ENCODE measurements at regions not wholly inside any gene's neighbourhood (a gene's known extent, or its start where the extent isn't known, plus 50 kb on each side); places are given as distances from the start of the nearest gene placed in this dataset.
"Not testable (repeated sequence)": the region's sequence is repeated elsewhere in the genome, so short reads cannot be mapped to it uniquely, and the experiment has no call there.

GRCh38 chr5:53790026-53790425 lies 229.6 kb downstream of the NDUFS4 start:
- CTCF ChIA-PET = no interaction called here
- TF ChIP-seq FOXA1 (IDR thresholded peaks at IDR 0.05) (no peak), HDGF (IDR thresholded peaks at IDR 0.05; ENCODE audit: borderline replicate concordance) (no peak), ZNF384 (IDR thresholded peaks at IDR 0.05) (no peak), TARDBP (IDR thresholded peaks at IDR 0.05) (no peak), L3MBTL2 (conservative IDR thresholded peaks at IDR 0.05) (no peak), FOXK2 (IDR thresholded peaks at IDR 0.05) (no peak), LEF1 (IDR thresholded peaks at IDR 0.05; ENCODE audit: borderline replicate concordance) (no peak), PKNOX1 (IDR thresholded peaks at IDR 0.05) (no peak), SP1 (IDR thresholded peaks at IDR 0.05) (no peak), CTBP1 (IDR thresholded peaks at IDR 0.05; ENCODE audit: borderline replicate concordance) (no peak), BHLHE40 (IDR thresholded peaks at IDR 0.05; ENCODE audit: borderline replicate concordance) (no peak), NFRKB (IDR thresholded peaks at IDR 0.05) (no peak), SUZ12 (IDR thresholded peaks at IDR 0.05) (no peak), FOXM1 (IDR thresholded peaks at IDR 0.05; ENCODE audit: borderline replicate concordance) (no peak), ARNT (IDR thresholded peaks at IDR 0.05) (no peak), ELF4 (IDR thresholded peaks at IDR 0.05) (no peak)
- no peak for DNase-seq (ENCODE audit: extremely low spot score)
- POLR2A ChIA-PET = no interaction called here

- POLR2A ChIA-PET = no interaction called here
- TF ChIP-seq ZNF384 (IDR thresholded peaks at IDR 0.05) (no peak), FOXM1 (IDR thresholded peaks at IDR 0.05; ENCODE audit: borderline replicate concordance) (no peak), FOXA1 (IDR thresholded peaks at IDR 0.05) (no peak), FOXK2 (IDR thresholded peaks at IDR 0.05) (no peak), L3MBTL2 (conservative IDR thresholded peaks at IDR 0.05) (no peak), PKNOX1 (IDR thresholded peaks at IDR 0.05) (no peak), NFRKB (IDR thresholded peaks at IDR 0.05) (no peak), HDGF (IDR thresholded peaks at IDR 0.05; ENCODE audit: borderline replicate concordance) (no peak), ARNT (IDR thresholded peaks at IDR 0.05) (no peak), ELF4 (IDR thresholded peaks at IDR 0.05) (no peak), TARDBP (IDR thresholded peaks at IDR 0.05) (no peak), SP1 (IDR thresholded peaks at IDR 0.05) (no peak), SUZ12 (IDR thresholded peaks at IDR 0.05) (no peak), LEF1 (IDR thresholded peaks at IDR 0.05; ENCODE audit: borderline replicate concordance) (no peak), BHLHE40 (IDR thresholded peaks at IDR 0.05; ENCODE audit: borderline replicate concordance) (no peak), CTBP1 (IDR thresholded peaks at IDR 0.05; ENCODE audit: borderline replicate concordance) (no peak)
- CTCF ChIA-PET = no interaction called here
- DNase-seq (ENCODE audit: extremely low spot score) = no peak
Observed at GRCh38 chr5:53792338-53792737, 231.9 kb downstream of the NDUFS4 start.

DNA sequence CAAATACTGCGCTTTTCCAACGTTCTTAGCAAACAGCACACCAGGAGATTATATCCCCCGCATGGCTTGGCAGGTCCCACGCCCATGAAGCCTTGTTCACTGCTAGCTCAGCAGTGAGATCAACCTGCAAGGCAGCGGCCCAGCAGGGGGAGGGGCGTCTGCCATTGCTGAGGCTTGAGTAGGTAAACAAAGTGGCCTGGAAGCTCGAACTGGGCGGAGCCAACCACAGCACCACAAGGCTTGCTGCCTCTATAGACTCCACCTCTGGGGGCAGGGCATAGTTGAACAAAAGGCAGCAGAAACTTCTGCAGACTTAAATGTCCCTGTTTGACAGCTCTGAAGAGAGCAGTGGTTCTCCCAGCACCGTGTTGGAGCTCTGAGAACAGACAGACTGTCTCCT lies 239.2 kb downstream of the NDUFS4 start:
- CTCF ChIA-PET; DNase-seq (ENCODE audit: extremely low spot score); POLR2A ChIA-PET: not testable (repeated sequence)

DNA sequence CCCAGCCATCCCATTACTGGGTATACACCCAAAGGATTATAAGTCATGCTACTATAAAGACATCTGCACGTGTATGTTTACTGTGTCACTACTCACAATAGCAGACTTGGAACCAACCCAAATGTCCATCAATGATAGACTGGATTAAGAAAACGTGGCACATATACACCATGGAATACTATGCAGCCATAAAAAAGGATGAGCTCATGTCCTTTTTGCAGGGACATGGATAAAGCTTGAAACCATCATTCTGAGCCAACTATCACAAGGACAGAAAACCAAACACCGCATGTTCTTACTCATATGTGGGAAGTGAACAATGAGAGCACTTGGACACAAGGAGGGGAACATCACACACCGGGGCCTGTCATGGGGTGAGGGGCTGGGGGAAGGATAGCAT lies 248.0 kb downstream of the NDUFS4 start:
- CTCF ChIA-PET; POLR2A ChIA-PET; DNase-seq (ENCODE audit: extremely low spot score): not testable (repeated sequence)

DNA sequence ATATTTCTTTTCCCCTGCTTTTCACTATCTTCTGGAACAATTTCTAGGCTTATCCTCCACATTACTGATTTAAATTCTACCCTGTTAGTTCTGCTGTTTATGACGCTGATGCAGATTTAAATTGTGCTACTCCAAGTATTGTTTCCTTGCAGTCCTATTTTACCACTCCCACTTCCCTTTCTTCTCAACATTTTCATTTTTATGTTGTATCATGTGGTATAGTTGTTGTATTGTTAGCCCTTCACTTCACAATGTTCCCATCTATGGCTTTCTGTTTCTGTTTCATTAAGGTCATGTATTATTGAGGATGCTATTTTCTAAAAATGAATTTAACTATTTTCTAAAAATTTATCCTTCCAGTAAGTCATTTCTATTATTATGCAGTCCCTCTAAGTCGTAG lies 254.4 kb downstream of the NDUFS4 start:
- ChIA-PET POLR2A (no interaction called here), CTCF (no interaction called here)
- DNase-seq (ENCODE audit: extremely low spot score) = no peak
- no peak for TF ChIP-seq FOXM1 (IDR thresholded peaks at IDR 0.05; ENCODE audit: borderline replicate concordance)
- no peak for TF ChIP-seq ZNF384 (IDR thresholded peaks at IDR 0.05)
- no peak for TF ChIP-seq BHLHE40 (IDR thresholded peaks at IDR 0.05; ENCODE audit: borderline replicate concordance)
- TF ChIP-seq ARNT (IDR thresholded peaks at IDR 0.05) = no peak
- TF ChIP-seq SP1 (IDR thresholded peaks at IDR 0.05) = no peak
- no peak for TF ChIP-seq FOXA1 (IDR thresholded peaks at IDR 0.05)
- no peak for TF ChIP-seq L3MBTL2 (conservative IDR thresholded peaks at IDR 0.05)
- TF ChIP-seq CTBP1 (IDR thresholded peaks at IDR 0.05; ENCODE audit: borderline replicate concordance) = no peak
- no peak for TF ChIP-seq LEF1 (IDR thresholded peaks at IDR 0.05; ENCODE audit: borderline replicate concordance)
- no peak for TF ChIP-seq FOXK2 (IDR thresholded peaks at IDR 0.05)
- TF ChIP-seq NFRKB (IDR thresholded peaks at IDR 0.05) = no peak
- TF ChIP-seq ELF4 (IDR thresholded peaks at IDR 0.05) = no peak
- no peak for TF ChIP-seq SUZ12 (IDR thresholded peaks at IDR 0.05)
- no peak for TF ChIP-seq TARDBP (IDR thresholded peaks at IDR 0.05)
- TF ChIP-seq PKNOX1 (IDR thresholded peaks at IDR 0.05) = no peak
- no peak for TF ChIP-seq HDGF (IDR thresholded peaks at IDR 0.05; ENCODE audit: borderline replicate concordance)

DNA sequence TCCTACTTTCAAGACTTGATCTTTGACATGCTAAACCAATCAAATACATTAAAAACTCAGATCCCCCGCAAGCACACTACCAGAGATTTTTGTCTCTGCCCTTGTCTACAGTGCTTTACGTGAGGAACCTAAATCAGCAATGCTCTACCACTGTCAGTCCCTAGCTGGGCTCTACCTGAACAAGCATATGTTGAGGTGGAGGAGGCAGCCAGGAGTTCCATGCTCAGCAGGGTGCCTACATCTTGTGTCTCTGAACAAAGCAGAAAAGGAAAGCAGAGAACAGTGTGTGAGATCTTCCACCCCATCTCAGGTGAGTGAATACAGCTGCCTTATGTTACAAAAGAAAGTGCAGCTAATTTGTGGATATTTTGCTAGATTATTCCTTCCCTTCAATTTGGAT lies 255.0 kb downstream of the NDUFS4 start:
- DNase-seq (ENCODE audit: extremely low spot score) = no peak
- POLR2A ChIA-PET = no interaction called here
- CTCF ChIA-PET = no interaction called here

More for the DNA sequence above, 255.0 kb downstream of the NDUFS4 start:
- no peak for TF ChIP-seq NFRKB (IDR thresholded peaks at IDR 0.05)
- TF ChIP-seq L3MBTL2 (conservative IDR thresholded peaks at IDR 0.05) = no peak
- TF ChIP-seq FOXA1 (IDR thresholded peaks at IDR 0.05) = no peak
- no peak for TF ChIP-seq TARDBP (IDR thresholded peaks at IDR 0.05)
- no peak for TF ChIP-seq LEF1 (IDR thresholded peaks at IDR 0.05; ENCODE audit: borderline replicate concordance)
- no peak for TF ChIP-seq FOXM1 (IDR thresholded peaks at IDR 0.05; ENCODE audit: borderline replicate concordance)
- TF ChIP-seq FOXK2 (IDR thresholded peaks at IDR 0.05) = no peak
- TF ChIP-seq PKNOX1 (IDR thresholded peaks at IDR 0.05) = no peak
- no peak for TF ChIP-seq ELF4 (IDR thresholded peaks at IDR 0.05)
- no peak for TF ChIP-seq SUZ12 (IDR thresholded peaks at IDR 0.05)

Data from HEK293T (cell line).